KMS-11 (cell line): ENCODE measurements at regions not wholly inside any gene's neighbourhood (a gene's known extent, or its start where the extent isn't known, plus 50 kb on each side); places are given as distances from the start of the nearest gene placed in this dataset.

Source experiments
- H2AFZ ChIP-seq: fragments of 200-600 bp; sonication (generic); 2 replicates; pipeline ENCODE4 v1.6.1; 2016; ENCODE audit warnings: antibody characterized with exemption, mixed run types, low read depth
- H3K27ac ChIP-seq: fragments of 200-600 bp; sonication (generic); 2 replicates; pipeline ENCODE4 v1.6.1; 2016; ENCODE audit warnings: mild to moderate bottlenecking, mixed run types
- H3K27me3 ChIP-seq: fragments of 200-600 bp; sonication (generic); 2 replicates; pipeline ENCODE4 v1.6.1; 2017; ENCODE audit warnings: mild to moderate bottlenecking, low read depth, mixed run types, moderate library complexity; ENCODE audit not compliant: insufficient read depth
- H3K36me3 ChIP-seq: fragments of 200-600 bp; sonication (generic); 2 replicates; pipeline ENCODE4 v1.6.1; 2017; ENCODE audit warnings: mild to moderate bottlenecking, mixed run types; ENCODE audit not compliant: insufficient read depth
- H3K4me1 ChIP-seq: fragments of 200-600 bp; sonication (generic); 2 replicates; pipeline ENCODE4 v1.6.1; 2016; ENCODE audit warnings: mild to moderate bottlenecking, low read depth, mixed run types; ENCODE audit not compliant: poor library complexity, severe bottlenecking
- H3K4me2 ChIP-seq: fragments of 200-600 bp; sonication (generic); 2 replicates; pipeline ENCODE4 v1.7.0; 2016; ENCODE audit warnings: mild to moderate bottlenecking, mixed run types
- H3K4me3 ChIP-seq: fragments of 200-600 bp; sonication (generic); IDR thresholded peaks from 2 replicates; pipeline ENCODE4 v1.6.1; 2017; ENCODE audit warnings: low read depth, low read length, mixed read lengths; ENCODE audit not compliant: insufficient read depth
- H3K79me2 ChIP-seq: fragments of 200-600 bp; sonication (generic); 2 replicates; pipeline ENCODE4 v1.6.1; 2016; ENCODE audit warnings: low read depth, mixed run types; ENCODE audit not compliant: insufficient read depth
- H3K9ac ChIP-seq: fragments of 200-600 bp; sonication (generic); 2 replicates; pipeline ENCODE4 v1.6.1; 2016; ENCODE audit warnings: mild to moderate bottlenecking, mixed run types
- H4K20me1 ChIP-seq: fragments of 200-600 bp; sonication (generic); 2 replicates; pipeline ENCODE4 v1.6.1; 2016; ENCODE audit warnings: mild to moderate bottlenecking, mixed run types; ENCODE audit not compliant: insufficient read depth
- CTCF ChIP-seq: fragments of 200-600 bp; sonication (generic); conservative IDR thresholded peaks from 2 replicates; pipeline ENCODE4 v1.6.1; 2017; ENCODE audit warnings: low read depth, mild to moderate bottlenecking, antibody characterized with exemption, low read length, moderate library complexity, mixed read lengths

- H4K20me1 ChIP-seq = no peaks in the 10 kb centered on the region
- H3K27me3 ChIP-seq = no peaks in the 10 kb centered on the region
- no peak overlapping the region for H3K9ac ChIP-seq
- H3K27ac ChIP-seq = no peak overlapping the region
- no peaks in the 10 kb centered on the region for H3K4me1 ChIP-seq
- H3K36me3 ChIP-seq = no peaks in the 10 kb centered on the region
- H2AFZ ChIP-seq = no peak overlapping the region
- no peak for TF ChIP-seq CTCF
- H3K79me2 ChIP-seq = no peaks in the 10 kb centered on the region
- no peak overlapping the region for H3K4me2 ChIP-seq
- no peak overlapping the region for H3K4me3 ChIP-seq
Observed at GRCh38 chr2:122366969-122367645, 611.7 kb downstream of the TSN start.

- no peak overlapping the region for H3K4me3 ChIP-seq
- no peaks in the 10 kb centered on the region for H4K20me1 ChIP-seq
- H3K27me3 ChIP-seq = no peaks in the 10 kb centered on the region
- H3K4me2 ChIP-seq = no peak overlapping the region
- TF ChIP-seq CTCF = no peak
- no peak overlapping the region for H3K27ac ChIP-seq
- no peak overlapping the region for H2AFZ ChIP-seq
- H3K4me1 ChIP-seq = no peaks in the 10 kb centered on the region
- no peaks in the 10 kb centered on the region for H3K79me2 ChIP-seq
- no peak overlapping the region for H3K9ac ChIP-seq
- H3K36me3 ChIP-seq = no peaks in the 10 kb centered on the region
Observed at GRCh38 chr2:122367646-122368010, 612.2 kb downstream of the TSN start.

GRCh38 chr2:122368576-122369243 is 613.3 kb downstream of the TSN start:
- TF ChIP-seq CTCF = no peak
- H3K27me3 ChIP-seq = no peaks in the 10 kb centered on the region

GRCh38 chr2:122378521-122378920 is 623.1 kb downstream of the TSN start:
- Histone ChIP-seq H3K27ac (no peak overlapping the region), H3K4me3 (no peak overlapping the region), H3K27me3 (no peaks in the 10 kb centered on the region), H4K20me1 (no peaks in the 10 kb centered on the region), H3K79me2 (no peaks in the 10 kb centered on the region), H3K9ac (no peak overlapping the region), H3K4me1 (no peaks in the 10 kb centered on the region), H3K36me3 (no peaks in the 10 kb centered on the region), H3K4me2 (no peak overlapping the region), H2AFZ (no peak overlapping the region)
- no peak for TF ChIP-seq CTCF

More at GRCh38 chr2:122368576-122369243, 613.3 kb downstream of the TSN start:
- no peaks in the 10 kb centered on the region for H3K4me1 ChIP-seq
- H3K79me2 ChIP-seq = no peaks in the 10 kb centered on the region
- no peaks in the 10 kb centered on the region for H3K36me3 ChIP-seq
- no peak overlapping the region for H3K9ac ChIP-seq
- no peaks in the 10 kb centered on the region for H4K20me1 ChIP-seq
- H3K4me3 ChIP-seq = no peak overlapping the region
- H2AFZ ChIP-seq = no peak overlapping the region
- no peak overlapping the region for H3K27ac ChIP-seq
- H3K4me2 ChIP-seq = no peak overlapping the region
